Ascending aorta (tissue), 2 donors: ENCODE measurements at regions not wholly inside any gene's neighbourhood (a gene's known extent, or its start where the extent isn't known, plus 50 kb on each side); places are given as distances from the start of the nearest gene placed in this dataset.

Experiments used
- DNase-seq, 2 donors: peaks; one replicate each; pipeline ENCODE4 v3.0.0-alpha.2; 2019; ENCODE audit warnings: low spot score in 2 of 2
- H3K27ac ChIP-seq, 2 donors: fragments of 200-600 bp; sonication (generic); one replicate each; pipeline ENCODE4 v1.5.1; 2016 to 2017; ENCODE audit warnings: mild to moderate bottlenecking in 1 of 2
- H3K27me3 ChIP-seq: fragments of 200-600 bp; sonication (generic); one replicate; pipeline ENCODE4 v1.5.1; 2017
- H3K36me3 ChIP-seq, 2 donors: fragments of 200-600 bp; sonication (generic); one replicate each; pipeline ENCODE4 v1.5.1; 2016
- H3K4me1 ChIP-seq, 2 donors: fragments of 200-600 bp; sonication (generic); one replicate each; pipeline ENCODE4 v1.5.1; 2016 to 2017; ENCODE audit warnings: mild to moderate bottlenecking in 1 of 2
- H3K4me3 ChIP-seq, 2 donors: fragments of 200-600 bp; sonication (generic); one replicate each; pipeline ENCODE4 v1.5.1; 2016 to 2017; ENCODE audit warnings: mild to moderate bottlenecking in 1 of 2
- H3K9me3 ChIP-seq, 2 donors: fragments of 200-600 bp; sonication (generic); one replicate each; pipeline ENCODE4 v1.5.1; 2016
- CTCF ChIP-seq, 3 experiments: fragments of 200-600 bp in 2 of 3; fragments of 450-650 bp in 1 of 3; sonication (generic) in 2 of 3; IDR thresholded peaks; one replicate each; pipeline ENCODE4 v1.5.1; 2016 to 2019; ENCODE audit warnings: antibody characterized with exemption in 3 of 3, mild to moderate bottlenecking in 1 of 3, moderate library complexity in 1 of 3
- intact Hi-C: fragments of 100-400 bp; cut with DNase I; formaldehyde crosslinking; loops from one replicate; pipeline ENCODE4 v1.15.1; 2023

GRCh38 chr2:217113491-217113890, 253.6 kb upstream of the TNP1 start:
- TF ChIP-seq CTCF (IDR thresholded peaks at IDR 0.05): no peak
- no peak for DNase-seq
- H3K9me3 ChIP-seq: no peaks in the 10 kb centered on the region
- H3K27ac ChIP-seq: no peak overlapping the region
- intact Hi-C loops: no loop called here
- no peaks in the 10 kb centered on the region for H3K36me3 ChIP-seq
- H3K4me1 ChIP-seq: no peaks in the 10 kb centered on the region
- no peak overlapping the region for H3K4me3 ChIP-seq
- no peaks in the 10 kb centered on the region for H3K27me3 ChIP-seq

- Histone ChIP-seq H3K9me3 (no peaks in the 10 kb centered on the region), H3K27me3 (no peaks in the 10 kb centered on the region), H3K27ac (no peak overlapping the region), H3K36me3 (no peaks in the 10 kb centered on the region), H3K4me1 (peaks cover 0 to 6% of the 10 kb centered on the region in 2 donors), H3K4me3 (no peak overlapping the region)
- intact Hi-C loops: no loop called here
- no peak for DNase-seq
- TF ChIP-seq CTCF (IDR thresholded peaks at IDR 0.05): no peak
These were observed 250.7 kb upstream of the TNP1 start for GRCh38 chr2:217110550-217110949.

GRCh38 chr2:217108575-217109027, 248.7 kb upstream of the TNP1 start:
- DNase-seq: no peak
- no peaks in the 10 kb centered on the region for H3K36me3 ChIP-seq
- intact Hi-C loops: loop anchor here (5.0 to 10.0 kb wide), 3 partner anchors 56 to 554 kb away; no protein-coding TSS in a partner anchor
- H3K4me1 ChIP-seq: peaks cover 0 to 18% of the 10 kb centered on the region in 2 donors
- TF ChIP-seq CTCF (IDR thresholded peaks at IDR 0.05): no peak
- no peaks in the 10 kb centered on the region for H3K27me3 ChIP-seq
- H3K27ac ChIP-seq: no peak overlapping the region
- no peaks in the 10 kb centered on the region for H3K9me3 ChIP-seq
- H3K4me3 ChIP-seq: no peak overlapping the region

- no peaks in the 10 kb centered on the region for H3K27me3 ChIP-seq
- no peaks in the 10 kb centered on the region for H3K9me3 ChIP-seq
- intact Hi-C loops: loop anchor here (5.0 to 10.0 kb wide), 3 partner anchors 56 to 553 kb away; no protein-coding TSS in a partner anchor
- peaks cover 0 to 18% of the 10 kb centered on the region in 2 donors for H3K4me1 ChIP-seq
- no peak overlapping the region for H3K4me3 ChIP-seq
- no peak for DNase-seq
- no peak overlapping the region for H3K27ac ChIP-seq
- TF ChIP-seq CTCF (IDR thresholded peaks at IDR 0.05): no peak
- no peaks in the 10 kb centered on the region for H3K36me3 ChIP-seq
These were observed 248.2 kb upstream of the TNP1 start for GRCh38 chr2:217108086-217108485.

- H3K27ac ChIP-seq: no peak overlapping the region
- no peak for DNase-seq
- intact Hi-C loops: loop anchor here (2.0 to 10.0 kb wide), 6 partner anchors 55 to 553 kb away; no protein-coding TSS in a partner anchor
These were observed 247.6 kb upstream of the TNP1 start for GRCh38 chr2:217107480-217107879.

More at GRCh38 chr2:217107480-217107879, 247.6 kb upstream of the TNP1 start:
- no peak for TF ChIP-seq CTCF (IDR thresholded peaks at IDR 0.05)
- no peaks in the 10 kb centered on the region for H3K27me3 ChIP-seq
- H3K4me3 ChIP-seq: no peak overlapping the region
- peaks cover 3 to 18% of the 10 kb centered on the region in 2 donors for H3K4me1 ChIP-seq
- H3K36me3 ChIP-seq: no peaks in the 10 kb centered on the region
- no peaks in the 10 kb centered on the region for H3K9me3 ChIP-seq
